ENCODE measurements at regions not wholly inside any gene's neighbourhood (a gene's known extent, or its start where the extent isn't known, plus 50 kb on each side); places are given as distances from the start of the nearest gene placed in this dataset.

GRCh38 chr9:73371801-73372200 lies 220.1 kb downstream of the ANXA1 start:
- no peak for TF ChIP-seq CTCF (IDR thresholded peaks at IDR 0.05; ENCODE audit: borderline replicate concordance, insufficient read depth, low read depth, low read length)
- H3K4me3 ChIP-seq (ENCODE audit: low read depth, low read length), result no peak overlapping the region

GRCh38 chr9:73380411-73380810 lies 228.7 kb downstream of the ANXA1 start:
- TF ChIP-seq CTCF (IDR thresholded peaks at IDR 0.05; ENCODE audit: borderline replicate concordance, insufficient read depth, low read depth, low read length), result no peak
- no peak overlapping the region for H3K4me3 ChIP-seq (ENCODE audit: low read depth, low read length)

GRCh38 chr9:73402081-73403028 lies 250.7 kb downstream of the ANXA1 start:
- H3K4me3 ChIP-seq (ENCODE audit: low read depth, low read length), result no peak overlapping the region
- no peak for TF ChIP-seq CTCF (IDR thresholded peaks at IDR 0.05; ENCODE audit: borderline replicate concordance, insufficient read depth, low read depth, low read length)

GRCh38 chr9:73411494-73411893 lies 259.8 kb downstream of the ANXA1 start:
- TF ChIP-seq CTCF (IDR thresholded peaks at IDR 0.05; ENCODE audit: borderline replicate concordance, insufficient read depth, low read depth, low read length), result no peak
- H3K4me3 ChIP-seq (ENCODE audit: low read depth, low read length), result no peak overlapping the region

GRCh38 chr9:73412874-73413273 lies 261.2 kb downstream of the ANXA1 start:
- H3K4me3 ChIP-seq (ENCODE audit: low read depth, low read length), result no peak overlapping the region
- TF ChIP-seq CTCF (IDR thresholded peaks at IDR 0.05; ENCODE audit: borderline replicate concordance, insufficient read depth, low read depth, low read length), result no peak

GRCh38 chr9:73423891-73424290 lies 272.2 kb downstream of the ANXA1 start:
- H3K4me3 ChIP-seq (ENCODE audit: low read depth, low read length), result no peak overlapping the region
- TF ChIP-seq CTCF (IDR thresholded peaks at IDR 0.05; ENCODE audit: borderline replicate concordance, insufficient read depth, low read depth, low read length), result no peak

- no peak for TF ChIP-seq CTCF (IDR thresholded peaks at IDR 0.05; ENCODE audit: borderline replicate concordance, insufficient read depth, low read depth, low read length)
- H3K4me3 ChIP-seq (ENCODE audit: low read depth, low read length), result no peak overlapping the region
Observed at GRCh38 chr9:73426269-73426668, 274.6 kb downstream of the ANXA1 start.

All from GM12875 (cell line).